ENCODE measurements at regions not wholly inside any gene's neighbourhood (a gene's known extent, or its start where the extent isn't known, plus 50 kb on each side); places are given as distances from the start of the nearest gene placed in this dataset.

GRCh38 chr1:221190249-221190648, 311.0 kb downstream of the HLX start:
- Histone ChIP-seq H3K27me3 (no peaks in the 10 kb centered on the region), H3K36me3 (no peaks in the 10 kb centered on the region), H3K4me3 (no peak overlapping the region), H3K4me1 (no peaks in the 10 kb centered on the region), H3K27ac (no peak overlapping the region), H3K9me3 (no peaks in the 10 kb centered on the region)
- DNase-seq = no peak
- TF ChIP-seq CTCF (IDR thresholded peaks at IDR 0.05) = no peak
- intact Hi-C loops (cut with DNase I; ENCODE audit: low total_unique reads) = no loop called here

- Histone ChIP-seq H3K27ac (no peak overlapping the region), H3K36me3 (no peaks in the 10 kb centered on the region), H3K4me3 (no peak overlapping the region), H3K9me3 (peaks cover 0 to 2% (median 0%) of the 10 kb centered on the region in 3 donors), H3K27me3 (no peaks in the 10 kb centered on the region), H3K4me1 (no peaks in the 10 kb centered on the region)
- no peak for TF ChIP-seq CTCF (IDR thresholded peaks at IDR 0.05)
- DNase-seq = no peak
- intact Hi-C loops (cut with DNase I; ENCODE audit: low total_unique reads) = no loop called here
Observed at GRCh38 chr1:221192055-221192454, 312.8 kb downstream of the HLX start.

- TF ChIP-seq CTCF (IDR thresholded peaks at IDR 0.05) = no peak
Observed at GRCh38 chr1:221200464-221200863, 321.2 kb downstream of the HLX start.

GRCh38 chr1:221201773-221202172, 322.5 kb downstream of the HLX start:
- DNase-seq = no peak
- Histone ChIP-seq H3K36me3 (no peaks in the 10 kb centered on the region), H3K27me3 (no peaks in the 10 kb centered on the region), H3K9me3 (peaks cover 0 to 4% (median 0%) of the 10 kb centered on the region in 3 donors), H3K27ac (no peak overlapping the region), H3K4me3 (no peak overlapping the region), H3K4me1 (peaks cover 0 to 23% (median 9%) of the 10 kb centered on the region in 4 donors)
- intact Hi-C loops (cut with DNase I; ENCODE audit: low total_unique reads) = no loop called here
- no peak for TF ChIP-seq CTCF (IDR thresholded peaks at IDR 0.05)

More at GRCh38 chr1:221200464-221200863, 321.2 kb downstream of the HLX start:
- Histone ChIP-seq H3K27me3 (no peaks in the 10 kb centered on the region), H3K9me3 (peaks cover 0 to 4% (median 0%) of the 10 kb centered on the region in 3 donors), H3K27ac (no peak overlapping the region), H3K36me3 (no peaks in the 10 kb centered on the region), H3K4me3 (no peak overlapping the region), H3K4me1 (peaks cover 0 to 20% (median 8%) of the 10 kb centered on the region in 4 donors)
- intact Hi-C loops (cut with DNase I; ENCODE audit: low total_unique reads) = no loop called here
- DNase-seq = no peak

GRCh38 chr1:221203224-221204054, 324.2 kb downstream of the HLX start:
- peak overlapping the region; percentile 30 to 55 for H3K27ac ChIP-seq
- H3K9me3 ChIP-seq = no peaks in the 10 kb centered on the region
- no peaks in the 10 kb centered on the region for H3K27me3 ChIP-seq
- H3K4me1 ChIP-seq = peaks cover 0 to 23% (median 9%) of the 10 kb centered on the region in 4 donors
- H3K4me3 ChIP-seq = no peak overlapping the region
- intact Hi-C loops (cut with DNase I; ENCODE audit: low total_unique reads) = no loop called here
- TF ChIP-seq CTCF (IDR thresholded peaks at IDR 0.05) = peak; percentile 75 to 80
- no peaks in the 10 kb centered on the region for H3K36me3 ChIP-seq
- peak; percentile 76 to 86 for DNase-seq
